Activated CD4-positive, alpha-beta T cell treated with anti-CD3 and anti-CD28 coated beads, Interleukin-2, Interleukin-6, amounts not matched to agents 100 ng/mL and 50 ng/mL, durations not matched to agents 16 hours and 8 hours (primary cell): ENCODE measurements at regions not wholly inside any gene's neighbourhood (a gene's known extent, or its start where the extent isn't known, plus 50 kb on each side); places are given as distances from the start of the nearest gene placed in this dataset.

Source experiments
- DNase-seq: peaks from one replicate; pipeline ENCODE4 v3.0.0-alpha.2; 2020

- no peak for DNase-seq
Observed at GRCh38 chr2:6641956-6642355, 223.8 kb downstream of the CMPK2 start.

- no peak for DNase-seq
Observed at GRCh38 chr2:6644261-6644660, 221.4 kb downstream of the CMPK2 start.

- no peak for DNase-seq
Observed at GRCh38 chr2:6645004-6645403, 220.7 kb downstream of the CMPK2 start.

- no peak for DNase-seq
Observed at GRCh38 chr2:6645672-6646071, 220.0 kb downstream of the CMPK2 start.

- DNase-seq = no peak
Observed at GRCh38 chr2:6647046-6647445, 218.7 kb downstream of the CMPK2 start.

GRCh38 chr2:6648596-6649247, 217.0 kb downstream of the CMPK2 start:
- no peak for DNase-seq

GRCh38 chr2:6650311-6650710, 215.4 kb downstream of the CMPK2 start:
- DNase-seq = no peak

- no peak for DNase-seq
Observed at GRCh38 chr2:6652251-6652650, 213.5 kb downstream of the CMPK2 start.

- no peak for DNase-seq
Observed at GRCh38 chr2:6653281-6653750, 212.4 kb downstream of the CMPK2 start.

- no peak for DNase-seq
Observed at GRCh38 chr2:6654279-6654678, 211.4 kb downstream of the CMPK2 start.

GRCh38 chr2:6656633-6657032, 209.1 kb downstream of the CMPK2 start:
- DNase-seq = no peak

GRCh38 chr2:6657136-6657535, 208.6 kb downstream of the CMPK2 start:
- DNase-seq = no peak

GRCh38 chr2:6657855-6658254, 207.9 kb downstream of the CMPK2 start:
- DNase-seq = no peak

- no peak for DNase-seq
Observed at GRCh38 chr2:6664332-6665061, 201.2 kb downstream of the CMPK2 start.

GRCh38 chr2:6665093-6666045, 200.3 kb downstream of the CMPK2 start:
- no peak for DNase-seq

GRCh38 chr2:6667326-6667725, 198.4 kb downstream of the CMPK2 start:
- no peak for DNase-seq

GRCh38 chr2:6671913-6672312, 193.8 kb downstream of the CMPK2 start:
- DNase-seq = no peak

- DNase-seq = no peak
Observed at GRCh38 chr2:6674381-6674780, 191.3 kb downstream of the CMPK2 start.

GRCh38 chr2:6675791-6676190, 189.9 kb downstream of the CMPK2 start:
- DNase-seq = no peak

GRCh38 chr2:6676241-6676640, 189.5 kb downstream of the CMPK2 start:
- DNase-seq = no peak

- DNase-seq = no peak
Observed at GRCh38 chr2:6676776-6677175, 188.9 kb downstream of the CMPK2 start.

- DNase-seq = no peak
Observed at GRCh38 chr2:6679471-6679870, 186.2 kb downstream of the CMPK2 start.

- no peak for DNase-seq
Observed at GRCh38 chr2:6683516-6683915, 182.2 kb downstream of the CMPK2 start.
